ENCODE measurements at regions not wholly inside any gene's neighbourhood (a gene's known extent, or its start where the extent isn't known, plus 50 kb on each side); places are given as distances from the start of the nearest gene placed in this dataset.

DNA sequence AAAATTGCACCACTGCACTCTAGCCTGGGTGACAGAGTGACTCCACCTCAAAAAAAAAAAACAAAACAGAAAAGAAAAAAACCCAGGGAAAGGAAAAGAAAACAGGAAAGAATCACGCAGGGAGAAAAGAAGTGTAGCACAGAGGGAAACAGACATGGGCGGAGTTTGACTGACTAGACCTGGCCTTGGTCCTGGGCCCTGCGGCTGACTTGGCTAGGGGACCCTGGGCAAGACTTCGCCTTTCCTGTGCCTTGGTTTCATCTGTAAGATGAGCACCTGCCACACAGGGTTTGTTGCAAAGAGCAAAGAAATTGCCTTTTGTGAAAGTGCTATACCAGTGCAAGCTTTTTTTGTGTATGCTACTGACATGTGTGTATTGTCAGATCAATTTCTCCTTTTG lies 71.3 kb upstream of the KCNG1 start:
- no peaks in the 10 kb centered on the region for H3K4me1 ChIP-seq (ENCODE audit: insufficient read depth, poor library complexity, severe bottlenecking)
- H3K4me3 ChIP-seq (ENCODE audit: severe bottlenecking), result no peak overlapping the region
- H3K27ac ChIP-seq (ENCODE audit: poor library complexity, severe bottlenecking), result no peak overlapping the region
- DNase-seq (ENCODE audit: low spot score) (no peak), ATAC-seq (ENCODE audit: low read depth) (no peak)
- peaks cover 22% of the 10 kb centered on the region for H3K27me3 ChIP-seq (ENCODE audit: insufficient read depth, poor library complexity, severe bottlenecking)
- TF ChIP-seq, protein P1, sequence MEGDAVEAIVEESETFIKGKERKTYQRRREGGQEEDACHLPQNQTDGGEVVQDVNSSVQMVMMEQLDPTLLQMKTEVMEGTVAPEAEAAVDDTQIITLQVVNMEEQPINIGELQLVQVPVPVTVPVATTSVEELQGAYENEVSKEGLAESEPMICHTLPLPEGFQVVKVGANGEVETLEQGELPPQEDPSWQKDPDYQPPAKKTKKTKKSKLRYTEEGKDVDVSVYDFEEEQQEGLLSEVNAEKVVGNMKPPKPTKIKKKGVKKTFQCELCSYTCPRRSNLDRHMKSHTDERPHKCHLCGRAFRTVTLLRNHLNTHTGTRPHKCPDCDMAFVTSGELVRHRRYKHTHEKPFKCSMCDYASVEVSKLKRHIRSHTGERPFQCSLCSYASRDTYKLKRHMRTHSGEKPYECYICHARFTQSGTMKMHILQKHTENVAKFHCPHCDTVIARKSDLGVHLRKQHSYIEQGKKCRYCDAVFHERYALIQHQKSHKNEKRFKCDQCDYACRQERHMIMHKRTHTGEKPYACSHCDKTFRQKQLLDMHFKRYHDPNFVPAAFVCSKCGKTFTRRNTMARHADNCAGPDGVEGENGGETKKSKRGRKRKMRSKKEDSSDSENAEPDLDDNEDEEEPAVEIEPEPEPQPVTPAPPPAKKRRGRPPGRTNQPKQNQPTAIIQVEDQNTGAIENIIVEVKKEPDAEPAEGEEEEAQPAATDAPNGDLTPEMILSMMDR (IDR thresholded peaks at IDR 0.05; ENCODE audit: poor library complexity, severe bottlenecking), result no peak
- H3K36me3 ChIP-seq (ENCODE audit: low read depth), result no peaks in the 10 kb centered on the region
- H3K9me3 ChIP-seq (ENCODE audit: severe bottlenecking), result no peaks in the 10 kb centered on the region

- no peak for ATAC-seq (ENCODE audit: low read depth)
Measured at GRCh38 chr20:51093240-51093763, 70.4 kb upstream of the KCNG1 start.

GRCh38 chr20:51092338-51092737 lies 69.4 kb upstream of the KCNG1 start:
- Histone ChIP-seq H3K4me3 (ENCODE audit: severe bottlenecking) (no peak overlapping the region), H3K27ac (ENCODE audit: poor library complexity, severe bottlenecking) (no peak overlapping the region), H3K4me1 (ENCODE audit: insufficient read depth, poor library complexity, severe bottlenecking) (no peaks in the 10 kb centered on the region), H3K27me3 (ENCODE audit: insufficient read depth, poor library complexity, severe bottlenecking) (peaks cover 22% of the 10 kb centered on the region), H3K36me3 (ENCODE audit: low read depth) (no peaks in the 10 kb centered on the region), H3K9me3 (ENCODE audit: severe bottlenecking) (no peaks in the 10 kb centered on the region)
- TF ChIP-seq, protein P1 (IDR thresholded peaks at IDR 0.05; ENCODE audit: poor library complexity, severe bottlenecking), result no peak
- no peak for DNase-seq (ENCODE audit: low spot score)
- ATAC-seq (ENCODE audit: low read depth), result no peak; the same call in 2 of the 3 replicates

More at GRCh38 chr20:51093240-51093763, 70.4 kb upstream of the KCNG1 start:
- H3K36me3 ChIP-seq (ENCODE audit: low read depth), result no peaks in the 10 kb centered on the region
- TF ChIP-seq, protein P1 (IDR thresholded peaks at IDR 0.05; ENCODE audit: poor library complexity, severe bottlenecking), result no peak
- DNase-seq (ENCODE audit: low spot score), result no peak
- H3K4me1 ChIP-seq (ENCODE audit: insufficient read depth, poor library complexity, severe bottlenecking), result no peaks in the 10 kb centered on the region
- H3K27ac ChIP-seq (ENCODE audit: poor library complexity, severe bottlenecking), result no peak overlapping the region
- H3K9me3 ChIP-seq (ENCODE audit: severe bottlenecking), result no peaks in the 10 kb centered on the region
- H3K4me3 ChIP-seq (ENCODE audit: severe bottlenecking), result no peak overlapping the region
- peaks cover 22% of the 10 kb centered on the region for H3K27me3 ChIP-seq (ENCODE audit: insufficient read depth, poor library complexity, severe bottlenecking)

GRCh38 chr20:51091406-51092195 lies 68.7 kb upstream of the KCNG1 start:
- Histone ChIP-seq H3K4me1 (ENCODE audit: insufficient read depth, poor library complexity, severe bottlenecking) (no peaks in the 10 kb centered on the region), H3K9me3 (ENCODE audit: severe bottlenecking) (no peaks in the 10 kb centered on the region), H3K36me3 (ENCODE audit: low read depth) (no peaks in the 10 kb centered on the region), H3K27me3 (ENCODE audit: insufficient read depth, poor library complexity, severe bottlenecking) (peaks cover 23% of the 10 kb centered on the region), H3K27ac (ENCODE audit: poor library complexity, severe bottlenecking) (no peak overlapping the region), H3K4me3 (ENCODE audit: severe bottlenecking) (no peak overlapping the region)
- ATAC-seq (ENCODE audit: low read depth), result no peak; the same call in 2 of the 3 replicates
- TF ChIP-seq, protein P1 (IDR thresholded peaks at IDR 0.05; ENCODE audit: poor library complexity, severe bottlenecking), result no peak
- DNase-seq (ENCODE audit: low spot score), result no peak

DNA sequence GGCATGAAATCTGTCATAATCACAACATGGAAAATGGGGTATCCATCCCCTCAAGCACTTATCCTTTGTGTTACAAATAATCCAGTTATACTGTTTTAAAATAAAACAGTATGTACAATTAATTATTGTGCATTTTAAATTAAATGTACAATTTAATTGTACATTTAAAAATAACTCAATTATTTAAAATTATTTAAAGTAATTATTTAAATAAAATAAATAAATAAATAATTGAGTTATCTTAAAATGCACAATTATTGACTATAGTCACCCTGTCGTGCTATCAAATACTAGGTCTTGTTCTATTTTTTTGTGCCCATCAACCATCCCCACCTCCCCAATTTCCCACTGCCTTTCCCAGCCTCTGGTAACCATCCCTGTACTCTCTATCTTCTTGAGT lies 66.9 kb upstream of the KCNG1 start:
- Histone ChIP-seq H3K4me3 (ENCODE audit: severe bottlenecking) (no peak overlapping the region), H3K36me3 (ENCODE audit: low read depth) (no peaks in the 10 kb centered on the region), H3K27ac (ENCODE audit: poor library complexity, severe bottlenecking) (no peak overlapping the region), H3K27me3 (ENCODE audit: insufficient read depth, poor library complexity, severe bottlenecking) (peaks cover 35% of the 10 kb centered on the region), H3K4me1 (ENCODE audit: insufficient read depth, poor library complexity, severe bottlenecking) (no peaks in the 10 kb centered on the region), H3K9me3 (ENCODE audit: severe bottlenecking) (no peaks in the 10 kb centered on the region)
- DNase-seq (ENCODE audit: low spot score), result no peak
- TF ChIP-seq, protein P1 (IDR thresholded peaks at IDR 0.05; ENCODE audit: poor library complexity, severe bottlenecking), result no peak
- ATAC-seq (ENCODE audit: low read depth), result no peak

Data from RWPE2 (cell line).